ENCODE measurements at regions not wholly inside any gene's neighbourhood (a gene's known extent, or its start where the extent isn't known, plus 50 kb on each side); places are given as distances from the start of the nearest gene placed in this dataset.

- Histone ChIP-seq H3K4me2 (ENCODE audit: extremely low read depth, insufficient read depth, low read length) (no peak overlapping the region), H2AFZ (ENCODE audit: low read length) (no peak overlapping the region), H3K4me3 (replicated peaks in 1 of 4; ENCODE audit: control extremely low read depth in 1 of 4, insufficient read depth in 1 of 4, low read depth in 3 of 4, low read length in 4 of 4) (no peak overlapping the region), H4K20me1 (ENCODE audit: control insufficient read depth, extremely low read depth, insufficient read depth, low read length) (no peaks in the 10 kb centered on the region), H3K36me3 (ENCODE audit: control insufficient read depth, insufficient read depth, low read length) (no peaks in the 10 kb centered on the region), H3K79me2 (ENCODE audit: control insufficient read depth, insufficient read depth, low read length) (no peaks in the 10 kb centered on the region), H3K27me3 (ENCODE audit: control insufficient read depth, insufficient read depth, low read length) (no peaks in the 10 kb centered on the region), H3K9me3 (ENCODE audit: control insufficient read depth, insufficient read depth, low read depth, low read length) (no peaks in the 10 kb centered on the region), H3K27ac (ENCODE audit: insufficient read depth, low read length) (no peak overlapping the region), H3K4me1 (ENCODE audit: control insufficient read depth, extremely low read depth, insufficient read depth, low read length) (peaks cover 2% of the 10 kb centered on the region), H3K9ac (ENCODE audit: insufficient read depth, low read length) (no peak overlapping the region)
- no peak for DNase-seq (ENCODE audit: low read depth in 2 of 2)
- TF ChIP-seq CTCF (conservative IDR thresholded peaks at IDR 0.05 in 1 of 2, IDR thresholded peaks at IDR 0.05 in 1 of 2; ENCODE audit: low read depth in 1 of 2, low read length in 2 of 2): no peak
- no peak for TF ChIP-seq EZH2 (IDR thresholded peaks at IDR 0.05; ENCODE audit: low read length, missing control alignments)
These were observed 307.1 kb downstream of the ALDH8A1 start for GRCh38 chr6:134642819-134643218.

GRCh38 chr6:134642279-134642678 is 307.6 kb downstream of the ALDH8A1 start:
- H3K4me2 ChIP-seq (ENCODE audit: extremely low read depth, insufficient read depth, low read length): no peak overlapping the region
- no peaks in the 10 kb centered on the region for H3K36me3 ChIP-seq (ENCODE audit: control insufficient read depth, insufficient read depth, low read length)
- H3K27me3 ChIP-seq (ENCODE audit: control insufficient read depth, insufficient read depth, low read length): no peaks in the 10 kb centered on the region
- no peak overlapping the region for H3K4me3 ChIP-seq (replicated peaks in 1 of 4; ENCODE audit: control extremely low read depth in 1 of 4, insufficient read depth in 1 of 4, low read depth in 3 of 4, low read length in 4 of 4)
- TF ChIP-seq CTCF (conservative IDR thresholded peaks at IDR 0.05 in 1 of 2, IDR thresholded peaks at IDR 0.05 in 1 of 2; ENCODE audit: low read depth in 1 of 2, low read length in 2 of 2) (no peak), EZH2 (IDR thresholded peaks at IDR 0.05; ENCODE audit: low read length, missing control alignments) (no peak)
- H3K27ac ChIP-seq (ENCODE audit: insufficient read depth, low read length): no peak overlapping the region
- peak in 1 of 2 donors; percentile 44 for DNase-seq (ENCODE audit: low read depth in 2 of 2)
- no peaks in the 10 kb centered on the region for H4K20me1 ChIP-seq (ENCODE audit: control insufficient read depth, extremely low read depth, insufficient read depth, low read length)
- H3K9ac ChIP-seq (ENCODE audit: insufficient read depth, low read length): no peak overlapping the region
- H3K4me1 ChIP-seq (ENCODE audit: control insufficient read depth, extremely low read depth, insufficient read depth, low read length): peaks cover 2% of the 10 kb centered on the region
- H3K9me3 ChIP-seq (ENCODE audit: control insufficient read depth, insufficient read depth, low read depth, low read length): no peaks in the 10 kb centered on the region
- H3K79me2 ChIP-seq (ENCODE audit: control insufficient read depth, insufficient read depth, low read length): no peaks in the 10 kb centered on the region
- H2AFZ ChIP-seq (ENCODE audit: low read length): no peak overlapping the region

GRCh38 chr6:134640975-134641429 is 308.9 kb downstream of the ALDH8A1 start:
- Histone ChIP-seq H3K36me3 (ENCODE audit: control insufficient read depth, insufficient read depth, low read length) (no peaks in the 10 kb centered on the region), H3K79me2 (ENCODE audit: control insufficient read depth, insufficient read depth, low read length) (no peaks in the 10 kb centered on the region), H3K4me2 (ENCODE audit: extremely low read depth, insufficient read depth, low read length) (no peak overlapping the region), H4K20me1 (ENCODE audit: control insufficient read depth, extremely low read depth, insufficient read depth, low read length) (no peaks in the 10 kb centered on the region), H3K4me3 (replicated peaks in 1 of 4; ENCODE audit: control extremely low read depth in 1 of 4, insufficient read depth in 1 of 4, low read depth in 3 of 4, low read length in 4 of 4) (no peak overlapping the region), H3K27ac (ENCODE audit: insufficient read depth, low read length) (no peak overlapping the region), H3K27me3 (ENCODE audit: control insufficient read depth, insufficient read depth, low read length) (no peaks in the 10 kb centered on the region), H3K9ac (ENCODE audit: insufficient read depth, low read length) (no peak overlapping the region), H3K4me1 (ENCODE audit: control insufficient read depth, extremely low read depth, insufficient read depth, low read length) (peaks cover 2% of the 10 kb centered on the region), H2AFZ (ENCODE audit: low read length) (no peak overlapping the region), H3K9me3 (ENCODE audit: control insufficient read depth, insufficient read depth, low read depth, low read length) (no peaks in the 10 kb centered on the region)
- no peak for TF ChIP-seq EZH2 (IDR thresholded peaks at IDR 0.05; ENCODE audit: low read length, missing control alignments)
- peak; percentile 93 to 99 for TF ChIP-seq CTCF (conservative IDR thresholded peaks at IDR 0.05 in 1 of 2, IDR thresholded peaks at IDR 0.05 in 1 of 2; ENCODE audit: low read depth in 1 of 2, low read length in 2 of 2)
- peak; percentile 87 to 95 for DNase-seq (ENCODE audit: low read depth in 2 of 2)
